ENCODE measurements at regions not wholly inside any gene's neighbourhood (a gene's known extent, or its start where the extent isn't known, plus 50 kb on each side); places are given as distances from the start of the nearest gene placed in this dataset.

DNA sequence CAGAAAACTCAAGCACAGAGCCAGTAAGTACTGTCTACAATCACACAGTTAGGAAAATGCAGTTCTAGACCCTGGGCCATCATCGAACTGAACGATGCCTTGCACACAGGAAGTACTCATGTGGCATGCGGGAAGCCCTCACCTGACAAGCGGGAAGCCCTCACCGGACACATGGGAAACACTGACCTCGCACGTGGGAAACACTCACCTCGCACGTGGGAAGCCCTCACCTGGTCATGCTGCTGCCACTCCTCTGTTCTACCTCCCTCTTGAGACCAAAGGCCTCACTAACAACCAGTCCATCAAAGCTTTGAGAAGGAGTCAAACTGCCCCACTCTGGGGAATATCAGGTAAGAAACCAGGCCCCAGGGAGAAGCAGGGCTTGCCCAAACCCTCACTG lies 105.6 kb upstream of the PTPRT start:
- TF ChIP-seq, protein P1, sequence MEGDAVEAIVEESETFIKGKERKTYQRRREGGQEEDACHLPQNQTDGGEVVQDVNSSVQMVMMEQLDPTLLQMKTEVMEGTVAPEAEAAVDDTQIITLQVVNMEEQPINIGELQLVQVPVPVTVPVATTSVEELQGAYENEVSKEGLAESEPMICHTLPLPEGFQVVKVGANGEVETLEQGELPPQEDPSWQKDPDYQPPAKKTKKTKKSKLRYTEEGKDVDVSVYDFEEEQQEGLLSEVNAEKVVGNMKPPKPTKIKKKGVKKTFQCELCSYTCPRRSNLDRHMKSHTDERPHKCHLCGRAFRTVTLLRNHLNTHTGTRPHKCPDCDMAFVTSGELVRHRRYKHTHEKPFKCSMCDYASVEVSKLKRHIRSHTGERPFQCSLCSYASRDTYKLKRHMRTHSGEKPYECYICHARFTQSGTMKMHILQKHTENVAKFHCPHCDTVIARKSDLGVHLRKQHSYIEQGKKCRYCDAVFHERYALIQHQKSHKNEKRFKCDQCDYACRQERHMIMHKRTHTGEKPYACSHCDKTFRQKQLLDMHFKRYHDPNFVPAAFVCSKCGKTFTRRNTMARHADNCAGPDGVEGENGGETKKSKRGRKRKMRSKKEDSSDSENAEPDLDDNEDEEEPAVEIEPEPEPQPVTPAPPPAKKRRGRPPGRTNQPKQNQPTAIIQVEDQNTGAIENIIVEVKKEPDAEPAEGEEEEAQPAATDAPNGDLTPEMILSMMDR (IDR thresholded peaks at IDR 0.05; ENCODE audit: extremely low read depth, missing control alignments) = no peak
- DNase-seq (ENCODE audit: low spot score) = no peak

DNA sequence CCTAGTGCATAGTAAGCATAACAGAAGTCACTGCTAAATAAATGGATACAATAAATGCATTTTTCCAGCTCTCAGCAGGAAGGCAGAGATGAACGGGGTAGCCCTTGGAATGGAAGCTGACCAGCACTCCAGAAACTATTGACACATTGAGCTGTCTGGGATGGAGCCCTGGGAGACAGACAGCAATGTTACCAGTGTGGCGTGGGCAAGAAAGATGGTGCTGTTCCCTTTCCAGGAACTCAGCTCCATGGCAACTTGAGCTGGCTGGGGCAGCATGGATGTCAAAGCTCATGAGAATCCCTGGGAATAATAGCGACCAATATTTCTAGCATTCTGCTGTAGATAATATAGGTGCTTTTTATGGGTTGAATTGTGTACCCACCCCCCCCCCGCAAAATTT lies 104.3 kb upstream of the PTPRT start:
- TF ChIP-seq, protein P1 (IDR thresholded peaks at IDR 0.05; ENCODE audit: extremely low read depth, missing control alignments) = no peak
- DNase-seq (ENCODE audit: low spot score) = no peak

DNA sequence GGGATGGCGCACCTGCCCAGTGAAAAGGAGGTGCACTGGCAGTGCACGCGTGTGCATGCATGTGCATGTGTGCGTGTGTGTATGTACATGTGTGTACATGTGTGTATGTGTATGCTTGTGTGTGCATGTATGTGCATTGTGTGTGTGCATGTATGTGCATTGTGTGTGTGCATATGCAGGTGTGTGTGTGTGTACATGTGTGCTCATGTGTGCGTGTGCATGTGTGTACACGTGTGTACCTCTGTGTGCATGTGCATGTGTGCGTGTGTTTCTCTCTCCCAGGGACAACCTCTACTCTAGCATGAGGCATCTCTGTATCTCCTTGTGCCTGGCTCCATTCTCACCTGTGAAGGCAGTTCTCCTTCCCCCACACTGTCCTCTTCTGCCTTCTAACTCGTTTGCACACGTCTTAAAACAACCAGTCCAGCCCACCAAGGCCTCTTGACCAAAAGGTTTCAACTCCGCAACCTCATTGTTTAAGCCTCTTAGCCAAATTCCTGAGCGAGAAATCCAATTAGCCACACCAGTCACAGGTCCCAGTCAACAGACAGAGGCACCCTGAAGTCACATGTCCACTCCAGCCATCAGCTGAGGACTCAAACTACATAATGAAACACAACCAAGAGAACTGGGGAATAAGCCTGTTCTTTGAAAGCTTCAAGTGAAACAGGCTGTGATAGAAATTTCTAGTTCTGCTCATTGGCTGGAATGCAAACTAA lies 103.5 kb upstream of the PTPRT start:
- TF ChIP-seq, protein P1 (IDR thresholded peaks at IDR 0.05; ENCODE audit: extremely low read depth, missing control alignments) = no peak
- DNase-seq (ENCODE audit: low spot score) = no peak

DNA sequence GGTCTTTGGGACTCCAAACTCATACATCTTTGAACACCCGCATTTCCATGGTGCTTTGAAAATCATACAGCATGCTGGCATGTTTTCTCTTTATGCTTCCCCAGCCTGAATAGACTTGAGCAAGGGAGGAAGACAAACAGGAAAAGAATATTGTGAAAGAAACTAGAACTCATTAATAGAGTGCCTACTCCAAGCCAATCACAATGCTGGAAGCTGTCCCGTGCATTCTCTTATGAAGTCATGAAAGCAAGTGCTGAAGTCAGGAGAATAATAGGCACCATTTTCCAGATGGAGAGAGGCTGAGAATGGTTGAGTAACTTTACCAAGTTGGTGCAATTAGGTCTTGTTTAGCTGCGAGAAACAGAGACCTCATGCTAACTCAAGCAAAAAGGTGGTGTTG lies 102.5 kb upstream of the PTPRT start:
- TF ChIP-seq, protein P1 (IDR thresholded peaks at IDR 0.05; ENCODE audit: extremely low read depth, missing control alignments) = no peak
- no peak for DNase-seq (ENCODE audit: low spot score)

DNA sequence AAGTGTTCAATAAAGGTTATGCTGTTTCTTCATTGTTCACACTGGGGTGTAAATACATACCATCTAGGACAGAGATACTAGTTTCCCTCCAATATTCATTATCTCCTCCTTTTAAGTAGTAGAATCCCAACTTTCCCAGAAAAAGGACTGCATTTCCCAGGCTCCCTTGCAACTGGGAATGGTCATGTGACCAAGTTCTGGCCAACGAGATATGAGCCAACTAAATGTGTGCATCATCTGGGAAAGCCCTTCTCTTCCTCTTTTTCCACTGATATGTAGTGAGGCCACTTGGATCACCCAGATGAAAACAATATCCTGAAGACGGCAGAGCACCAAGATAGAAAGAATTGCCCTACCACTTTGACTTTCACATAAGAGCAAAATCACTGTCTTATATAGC lies 97.9 kb upstream of the PTPRT start:
- TF ChIP-seq, protein P1 (IDR thresholded peaks at IDR 0.05; ENCODE audit: extremely low read depth, missing control alignments) = no peak

DNA sequence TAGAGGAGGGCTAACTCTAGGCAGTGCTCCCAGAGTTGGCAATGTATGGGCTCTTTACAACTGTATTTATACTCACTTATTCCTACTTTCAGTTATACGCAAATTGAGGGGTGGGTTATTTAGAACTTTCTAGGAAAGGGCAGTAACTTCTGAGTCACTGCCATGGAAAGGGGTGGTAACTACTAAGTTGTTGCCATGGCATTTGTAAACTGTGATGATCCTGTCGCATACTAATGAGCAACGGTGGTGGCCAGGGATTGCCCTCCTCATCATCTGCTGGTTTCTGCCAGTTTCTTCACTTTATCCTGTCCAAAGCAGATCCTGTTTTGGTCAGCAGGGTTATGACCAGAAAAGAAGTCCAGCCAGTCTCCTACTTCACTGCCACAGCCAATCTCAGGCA lies 95.5 kb upstream of the PTPRT start:
- TF ChIP-seq, protein P1 (IDR thresholded peaks at IDR 0.05; ENCODE audit: extremely low read depth, missing control alignments) = no peak
- DNase-seq (ENCODE audit: low spot score) = no peak

More for the DNA sequence above, 97.9 kb upstream of the PTPRT start:
- DNase-seq (ENCODE audit: low spot score) = no peak

DNA sequence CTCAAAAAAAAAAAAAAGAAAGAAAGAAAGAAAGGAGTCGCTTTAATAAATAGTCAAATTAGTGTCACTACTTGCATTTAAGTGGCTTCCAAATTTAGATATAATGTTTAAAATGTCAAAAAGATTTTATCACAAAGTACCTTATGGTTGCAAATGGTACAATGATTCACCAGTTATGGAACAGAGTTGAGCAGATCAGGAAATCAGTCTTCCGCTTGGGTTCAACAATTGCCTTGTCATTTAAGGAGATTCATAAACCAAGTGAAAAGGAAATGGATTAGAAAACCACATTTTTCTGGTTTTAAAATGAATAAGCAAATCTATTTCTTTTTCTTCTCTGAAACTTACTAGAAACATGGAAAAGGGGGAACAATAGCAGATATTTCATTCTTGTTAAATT lies 94.8 kb upstream of the PTPRT start:
- no peak for DNase-seq (ENCODE audit: low spot score)
- TF ChIP-seq, protein P1 (IDR thresholded peaks at IDR 0.05; ENCODE audit: extremely low read depth, missing control alignments) = no peak
